ENCODE measurements at regions not wholly inside any gene's neighbourhood (a gene's known extent, or its start where the extent isn't known, plus 50 kb on each side); places are given as distances from the start of the nearest gene placed in this dataset.

DNA sequence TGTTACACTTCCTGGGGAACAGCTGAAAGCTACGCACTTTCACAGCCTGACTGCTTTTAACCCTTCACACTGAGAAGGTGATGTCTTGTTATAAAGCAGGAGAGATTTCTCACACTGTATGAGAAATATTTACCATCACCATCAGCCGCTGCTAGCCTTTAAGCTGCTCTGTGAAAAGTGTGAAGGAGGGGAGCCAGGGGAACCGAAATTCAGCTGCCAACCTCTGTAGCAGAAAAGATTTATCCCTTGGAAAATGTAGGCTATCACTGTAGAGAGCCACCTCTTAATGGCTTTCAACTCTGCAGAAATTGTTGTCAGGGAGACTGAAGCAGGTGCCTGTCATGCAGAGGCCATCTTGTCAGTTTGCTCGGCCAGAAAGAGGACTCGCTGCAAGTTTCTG, 145.3 kb downstream of the SP3 start:
- Histone ChIP-seq H3K9me3 (no peaks in the 10 kb centered on the region), H3K4me1 (ENCODE audit: control insufficient read depth in 1 of 2, insufficient read depth in 1 of 2, low read depth in 1 of 2, low read length in 1 of 2) (peaks cover 28% of the 10 kb centered on the region in 2 experiments), H3K4me3 (ENCODE audit: low read depth in 1 of 2, low read length in 1 of 2) (no peak overlapping the region), H3K36me3 (no peaks in the 10 kb centered on the region), H3K27ac (peak overlapping the region; percentile 63), H3K27me3 (peaks cover 15% of the 10 kb centered on the region)
- TF ChIP-seq, protein P1, sequence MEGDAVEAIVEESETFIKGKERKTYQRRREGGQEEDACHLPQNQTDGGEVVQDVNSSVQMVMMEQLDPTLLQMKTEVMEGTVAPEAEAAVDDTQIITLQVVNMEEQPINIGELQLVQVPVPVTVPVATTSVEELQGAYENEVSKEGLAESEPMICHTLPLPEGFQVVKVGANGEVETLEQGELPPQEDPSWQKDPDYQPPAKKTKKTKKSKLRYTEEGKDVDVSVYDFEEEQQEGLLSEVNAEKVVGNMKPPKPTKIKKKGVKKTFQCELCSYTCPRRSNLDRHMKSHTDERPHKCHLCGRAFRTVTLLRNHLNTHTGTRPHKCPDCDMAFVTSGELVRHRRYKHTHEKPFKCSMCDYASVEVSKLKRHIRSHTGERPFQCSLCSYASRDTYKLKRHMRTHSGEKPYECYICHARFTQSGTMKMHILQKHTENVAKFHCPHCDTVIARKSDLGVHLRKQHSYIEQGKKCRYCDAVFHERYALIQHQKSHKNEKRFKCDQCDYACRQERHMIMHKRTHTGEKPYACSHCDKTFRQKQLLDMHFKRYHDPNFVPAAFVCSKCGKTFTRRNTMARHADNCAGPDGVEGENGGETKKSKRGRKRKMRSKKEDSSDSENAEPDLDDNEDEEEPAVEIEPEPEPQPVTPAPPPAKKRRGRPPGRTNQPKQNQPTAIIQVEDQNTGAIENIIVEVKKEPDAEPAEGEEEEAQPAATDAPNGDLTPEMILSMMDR (IDR thresholded peaks at IDR 0.05) = no peak

DNA sequence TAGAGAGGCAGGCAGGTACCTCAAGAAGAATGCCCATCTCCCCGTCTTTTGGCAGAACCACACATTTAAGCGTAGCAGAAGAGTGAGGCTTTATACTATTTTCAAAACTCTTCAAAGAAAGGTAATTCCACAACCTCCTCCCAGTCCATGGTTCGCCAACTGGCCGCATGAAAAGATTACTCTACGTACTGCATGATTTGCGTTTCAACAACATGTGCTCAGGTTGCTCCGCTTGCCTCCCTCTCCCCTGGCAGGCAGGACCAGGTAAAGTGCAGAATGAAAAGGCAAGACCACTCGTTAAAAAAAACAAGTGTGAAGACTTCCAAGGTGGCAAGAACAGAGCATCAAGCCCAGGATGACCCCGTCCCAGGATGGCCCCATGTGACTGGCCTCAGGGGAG, 143.7 kb downstream of the SP3 start:
- no peak overlapping the region for H3K27ac ChIP-seq
- H3K27me3 ChIP-seq = peaks cover 25% of the 10 kb centered on the region
- TF ChIP-seq, protein P1 (IDR thresholded peaks at IDR 0.05) = no peak

DNA sequence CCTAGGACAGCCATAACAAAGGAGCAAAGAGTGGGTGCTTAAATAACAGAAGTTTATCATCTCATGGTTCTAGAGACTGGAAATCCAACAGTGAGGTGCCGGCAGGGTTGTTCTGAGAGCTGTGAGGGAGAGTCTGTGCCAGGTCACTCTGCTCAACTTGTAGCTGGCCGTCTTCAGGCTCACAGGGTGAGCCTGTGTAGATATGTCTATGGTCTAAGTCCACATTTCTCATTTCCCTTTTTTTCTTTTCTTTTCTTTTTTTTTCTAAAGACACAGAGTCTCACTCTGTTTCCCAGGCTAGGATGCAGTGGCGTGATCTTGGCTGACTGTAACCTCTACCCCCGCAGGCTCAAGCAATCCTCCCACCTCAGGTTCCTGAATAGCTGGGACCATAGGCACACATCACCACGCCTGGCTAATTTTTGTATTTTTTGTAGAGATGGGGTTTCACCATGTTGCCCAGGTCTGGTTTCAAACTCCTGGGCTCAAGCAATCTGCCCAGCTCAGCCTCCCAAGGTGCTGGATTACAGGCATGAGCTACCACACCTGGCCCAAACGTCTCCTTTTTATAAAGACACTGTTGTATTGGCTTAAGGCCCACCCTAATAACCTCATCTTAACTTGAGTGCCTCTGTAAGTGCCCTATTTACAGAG, 142.2 kb downstream of the SP3 start:
- TF ChIP-seq, protein P1 (IDR thresholded peaks at IDR 0.05) = no peak
- H3K4me3 ChIP-seq (ENCODE audit: low read depth in 1 of 2, low read length in 1 of 2) = no peak overlapping the region
- H3K4me1 ChIP-seq (ENCODE audit: control insufficient read depth in 1 of 2, insufficient read depth in 1 of 2, low read depth in 1 of 2, low read length in 1 of 2) = peaks cover 28% of the 10 kb centered on the region in 2 experiments
- peaks cover 36% of the 10 kb centered on the region for H3K27me3 ChIP-seq
- no peaks in the 10 kb centered on the region for H3K36me3 ChIP-seq
- H3K9me3 ChIP-seq = no peaks in the 10 kb centered on the region
- H3K27ac ChIP-seq = no peak overlapping the region

More for the DNA sequence above, 143.7 kb downstream of the SP3 start:
- H3K4me1 ChIP-seq (ENCODE audit: control insufficient read depth in 1 of 2, insufficient read depth in 1 of 2, low read depth in 1 of 2, low read length in 1 of 2) = peaks cover 28% of the 10 kb centered on the region in 2 experiments
- no peaks in the 10 kb centered on the region for H3K9me3 ChIP-seq
- no peak overlapping the region for H3K4me3 ChIP-seq (ENCODE audit: low read depth in 1 of 2, low read length in 1 of 2)
- H3K36me3 ChIP-seq = no peaks in the 10 kb centered on the region

DNA sequence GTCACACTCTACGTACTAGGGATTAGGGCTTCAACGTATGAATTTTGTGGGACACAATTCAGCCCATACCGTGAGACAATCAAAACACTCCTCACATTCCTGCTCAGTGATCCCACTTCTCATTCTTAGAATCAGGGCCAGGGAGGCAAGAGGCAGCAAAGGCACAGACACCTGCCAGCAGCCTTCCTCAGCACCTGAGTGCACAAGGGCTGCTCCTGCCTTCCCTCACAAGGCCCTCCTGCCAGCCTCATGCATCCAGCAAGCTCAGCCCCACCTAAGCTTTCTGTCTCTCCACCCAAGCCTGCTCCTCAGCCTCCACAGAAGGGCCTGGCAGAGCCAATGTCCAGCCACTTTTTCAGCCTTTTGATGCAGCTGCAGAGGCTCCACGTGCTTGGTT, 141.6 kb downstream of the SP3 start:
- no peak overlapping the region for H3K4me3 ChIP-seq (ENCODE audit: low read depth in 1 of 2, low read length in 1 of 2)
- H3K27ac ChIP-seq = no peak overlapping the region
- peaks cover 26 to 27% of the 10 kb centered on the region in 2 experiments for H3K4me1 ChIP-seq (ENCODE audit: control insufficient read depth in 1 of 2, insufficient read depth in 1 of 2, low read depth in 1 of 2, low read length in 1 of 2)
- H3K27me3 ChIP-seq = peaks cover 36% of the 10 kb centered on the region
- H3K36me3 ChIP-seq = no peaks in the 10 kb centered on the region
- TF ChIP-seq, protein P1 (IDR thresholded peaks at IDR 0.05) = no peak
- H3K9me3 ChIP-seq = no peaks in the 10 kb centered on the region

DNA sequence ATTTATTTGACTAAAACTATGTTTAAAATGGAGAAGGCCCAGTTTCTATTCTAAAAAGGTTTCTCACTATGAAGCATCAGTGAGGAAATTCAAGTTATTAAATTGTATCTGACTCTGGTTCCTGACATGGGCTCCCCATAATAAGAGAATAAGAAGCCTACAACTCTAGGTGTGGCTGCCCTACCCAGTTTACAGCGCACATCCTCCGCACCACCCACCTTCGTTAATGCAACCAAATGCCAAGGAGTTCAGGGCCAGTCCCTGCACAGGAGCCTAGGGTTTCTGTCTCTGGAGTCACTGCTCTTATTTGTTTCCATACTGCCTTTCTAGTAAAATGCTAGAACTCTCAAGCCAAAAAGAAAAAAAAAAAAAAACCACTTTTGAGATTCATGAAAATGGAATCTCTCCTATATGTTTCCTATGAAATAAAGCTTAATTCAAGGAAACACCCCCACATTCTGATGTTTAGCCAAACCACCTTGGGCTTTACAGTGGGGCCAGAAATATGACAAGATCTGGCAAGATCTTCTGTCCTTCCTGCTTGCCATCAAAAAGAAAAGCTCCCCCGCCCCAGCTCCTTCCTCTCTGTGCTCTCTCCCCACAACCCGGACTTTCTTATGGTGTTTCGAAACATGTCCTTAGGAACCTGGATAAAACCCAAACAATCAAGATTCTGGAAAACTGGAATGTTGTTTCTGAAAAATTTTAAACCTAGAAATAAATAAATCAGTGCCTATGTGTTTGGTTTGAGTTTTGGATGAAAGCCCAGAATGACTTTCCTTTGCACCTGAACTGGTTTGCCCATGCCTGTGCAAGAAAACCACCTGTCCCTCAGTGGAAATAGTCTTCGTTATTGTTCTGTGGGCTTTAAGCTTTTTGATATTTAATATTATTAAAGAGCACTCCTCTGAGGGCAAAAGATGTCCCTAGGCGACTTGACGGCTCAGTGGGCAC, 136.7 kb downstream of the SP3 start:
- H3K27me3 ChIP-seq = peaks cover 44% of the 10 kb centered on the region
- no peak overlapping the region for H3K4me3 ChIP-seq (ENCODE audit: low read depth in 1 of 2, low read length in 1 of 2)
- H3K27ac ChIP-seq = no peak overlapping the region
- no peaks in the 10 kb centered on the region for H3K4me1 ChIP-seq (ENCODE audit: control insufficient read depth in 1 of 2, insufficient read depth in 1 of 2, low read depth in 1 of 2, low read length in 1 of 2)
- no peaks in the 10 kb centered on the region for H3K36me3 ChIP-seq
- TF ChIP-seq, protein P1 (IDR thresholded peaks at IDR 0.05) = no peak
- H3K9me3 ChIP-seq = no peaks in the 10 kb centered on the region
